Stimulated activated CD4-positive, alpha-beta T cell treated with anti-CD3 and anti-CD28 coated beads, Interleukin-2, amount 100 ng/mL, for 24 hours (primary cell): ENCODE measurements at regions not wholly inside any gene's neighbourhood (a gene's known extent, or its start where the extent isn't known, plus 50 kb on each side); places are given as distances from the start of the nearest gene placed in this dataset.

Source experiments
- DNase-seq, 2 donors: peaks; one replicate each; pipeline ENCODE4 v3.0.0-alpha.2; 2020

DNA sequence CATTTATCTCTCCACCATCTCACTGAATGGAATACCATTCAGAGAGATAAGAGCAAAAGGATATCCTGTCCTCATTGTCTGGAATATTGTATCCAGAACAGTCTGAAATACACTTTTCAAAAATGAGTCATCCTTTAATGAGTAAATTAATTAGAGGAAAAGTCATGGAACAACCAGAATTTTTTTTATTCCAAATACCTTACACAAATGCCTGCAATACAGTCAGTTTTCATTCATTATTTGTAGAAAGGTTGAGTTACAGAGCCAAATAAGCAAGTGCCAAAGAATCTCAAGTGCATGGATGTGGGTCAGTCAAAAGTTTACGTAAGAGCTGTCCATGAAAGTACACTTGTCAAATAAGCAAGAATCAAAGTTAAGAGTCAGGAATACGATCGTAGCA, 482.6 kb downstream of the IPMK start:
- no peak for DNase-seq

DNA sequence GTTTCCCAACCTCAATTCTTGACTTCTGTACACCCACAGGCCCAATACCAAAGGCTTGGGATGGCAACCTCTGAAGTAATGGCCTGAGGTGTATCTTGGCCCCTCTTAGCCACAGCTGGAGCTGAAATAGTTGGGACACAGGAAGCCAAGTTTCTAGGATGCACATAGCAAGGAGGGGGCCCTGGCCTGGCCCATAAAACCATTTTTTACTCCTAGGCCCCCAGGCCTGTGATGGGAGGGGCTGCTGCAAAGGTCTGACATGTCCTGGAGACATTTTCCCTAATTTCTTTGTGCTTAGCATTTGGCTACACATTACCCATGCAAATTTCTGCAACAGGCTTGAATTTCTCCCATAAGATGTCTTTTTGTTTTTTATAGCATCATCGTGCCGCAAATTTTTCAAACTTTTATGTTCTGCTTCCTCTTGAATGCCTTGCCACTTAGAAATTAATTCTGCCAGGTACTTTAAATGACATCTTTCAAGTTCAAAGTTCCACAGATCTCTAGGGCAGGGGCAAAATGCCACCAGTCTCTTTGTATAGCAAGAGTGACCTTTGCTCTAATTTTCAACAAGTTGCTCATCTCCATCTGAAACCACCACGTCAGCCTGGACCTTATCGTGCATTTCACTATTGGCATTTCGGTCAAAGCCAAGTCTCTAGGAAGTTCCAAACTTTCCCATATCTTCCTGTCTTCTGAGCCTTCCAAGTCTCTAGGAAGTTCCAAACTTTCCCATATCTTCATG, 490.8 kb downstream of the IPMK start:
- no peak for DNase-seq

DNA sequence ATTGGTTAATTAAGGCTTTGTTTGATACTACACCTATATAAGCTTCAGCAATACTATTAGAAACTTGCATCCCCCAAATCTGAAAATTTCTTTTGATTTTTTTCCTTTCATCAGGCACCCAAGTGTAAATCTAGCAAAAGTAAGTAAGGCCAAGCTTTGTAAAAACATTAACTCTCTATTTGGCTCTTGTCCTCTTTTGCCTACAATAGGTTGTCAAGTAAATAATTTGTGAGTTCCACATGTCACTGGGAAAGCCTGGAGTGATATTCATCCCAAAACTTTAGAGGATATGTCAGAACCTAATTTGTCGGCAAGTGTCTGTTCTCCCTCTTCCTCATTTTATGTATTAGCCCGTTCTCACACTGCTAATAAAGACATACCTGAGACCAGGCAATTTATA, 492.4 kb downstream of the IPMK start:
- no peak for DNase-seq

GRCh38 chr10:57769298-57769697, 498.4 kb downstream of the IPMK start:
- DNase-seq, result no peak

- no peak for DNase-seq
These were observed 507.9 kb downstream of the IPMK start for GRCh38 chr10:57759777-57760176.

DNA sequence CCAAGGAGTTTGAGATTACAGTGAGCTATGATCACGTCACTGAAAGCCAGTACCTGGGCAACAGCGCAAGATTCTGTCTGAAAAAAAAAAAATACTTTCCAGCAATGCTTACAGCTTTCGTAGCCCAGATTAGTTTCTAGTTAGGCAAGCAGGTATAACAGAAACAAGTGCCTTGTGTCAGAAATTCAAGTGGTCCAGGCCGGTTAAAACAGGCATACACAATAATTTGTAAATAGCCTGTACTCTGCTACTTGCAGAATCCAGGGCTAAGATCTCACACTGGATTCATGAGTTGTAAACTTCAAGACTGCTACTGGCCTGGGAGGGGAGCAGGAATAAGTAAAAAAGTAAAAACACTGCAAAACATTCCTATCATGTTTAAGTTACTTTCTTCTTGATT, 512.9 kb downstream of the IPMK start:
- no peak for DNase-seq

- DNase-seq, result no peak
These were observed 524.0 kb downstream of the IPMK start for GRCh38 chr10:57743711-57744110.

GRCh38 chr10:57741751-57742150, 525.9 kb downstream of the IPMK start:
- no peak for DNase-seq

- DNase-seq, result no peak
These were observed 544.4 kb downstream of the IPMK start for GRCh38 chr10:57723305-57723704.

DNA sequence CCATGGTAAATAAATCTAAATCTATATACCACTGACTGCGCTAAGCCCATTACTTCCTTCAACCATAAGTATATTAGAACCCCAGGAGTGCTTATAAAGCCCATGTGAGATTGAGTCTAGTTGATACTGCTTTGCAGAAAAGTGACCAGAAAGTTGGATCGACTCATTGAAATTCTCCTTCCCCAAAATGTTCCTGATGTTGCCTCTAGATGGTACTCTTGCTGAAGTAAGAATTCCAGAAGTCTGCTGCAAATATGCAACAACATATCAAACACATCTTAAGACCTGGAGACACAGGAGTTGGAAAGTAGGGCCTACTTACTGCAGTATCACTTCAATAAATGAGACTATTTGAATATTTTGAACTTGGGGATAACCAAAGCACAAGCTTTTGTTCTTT, 550.8 kb downstream of the IPMK start:
- no peak for DNase-seq

GRCh38 chr10:57715233-57715632, 552.5 kb downstream of the IPMK start:
- DNase-seq, result no peak

DNA sequence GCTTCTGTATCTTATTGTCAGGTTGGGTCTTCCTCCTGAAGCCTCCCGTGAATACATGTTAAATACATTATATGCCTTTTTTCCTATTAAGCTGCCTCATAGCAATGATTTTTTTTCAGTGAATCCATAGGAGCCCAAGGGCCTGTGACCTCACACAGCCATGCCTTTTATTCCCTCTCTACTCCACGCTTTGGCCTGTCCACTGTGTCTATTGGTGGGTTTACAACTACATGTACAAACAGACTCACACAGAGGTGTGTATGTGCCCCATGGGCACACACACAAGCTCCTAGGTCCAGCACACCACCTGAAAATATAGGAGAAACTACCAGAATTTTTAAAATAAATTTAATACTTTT, 560.4 kb downstream of the IPMK start:
- no peak for DNase-seq

DNA sequence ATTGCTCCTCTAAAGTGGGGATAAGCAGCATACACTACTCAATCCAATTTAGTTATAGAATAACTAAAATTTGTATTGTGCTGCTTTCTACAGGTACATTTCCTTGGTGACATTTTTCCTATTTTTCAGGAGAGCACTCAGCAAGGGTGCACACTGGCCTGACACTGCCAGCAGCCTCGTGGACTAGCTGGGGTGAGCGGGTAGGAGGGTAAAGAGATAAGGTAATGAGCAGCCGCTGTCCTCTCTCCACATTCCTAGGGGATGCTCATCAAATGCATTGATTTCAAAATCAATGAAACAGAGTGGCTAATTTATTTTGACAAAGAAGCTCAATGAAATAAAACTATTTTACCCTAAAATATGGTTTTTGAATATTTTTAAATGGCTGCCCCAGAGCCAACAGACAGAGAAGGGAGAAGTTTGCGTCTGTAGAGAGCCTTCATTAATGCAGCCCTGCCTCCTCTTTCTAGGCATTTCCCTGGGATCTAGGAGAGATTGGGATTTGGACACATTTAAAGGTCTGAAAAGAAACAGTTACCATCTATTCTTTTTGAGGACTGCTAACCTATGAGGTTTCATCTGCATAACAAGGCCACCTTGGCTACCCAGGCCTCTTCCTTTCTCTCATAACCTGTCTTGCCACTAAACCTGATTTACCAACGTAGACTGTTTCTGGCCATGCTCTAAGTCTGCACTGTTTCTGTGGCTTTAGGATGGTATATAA, 561.0 kb downstream of the IPMK start:
- DNase-seq, result no peak

DNA sequence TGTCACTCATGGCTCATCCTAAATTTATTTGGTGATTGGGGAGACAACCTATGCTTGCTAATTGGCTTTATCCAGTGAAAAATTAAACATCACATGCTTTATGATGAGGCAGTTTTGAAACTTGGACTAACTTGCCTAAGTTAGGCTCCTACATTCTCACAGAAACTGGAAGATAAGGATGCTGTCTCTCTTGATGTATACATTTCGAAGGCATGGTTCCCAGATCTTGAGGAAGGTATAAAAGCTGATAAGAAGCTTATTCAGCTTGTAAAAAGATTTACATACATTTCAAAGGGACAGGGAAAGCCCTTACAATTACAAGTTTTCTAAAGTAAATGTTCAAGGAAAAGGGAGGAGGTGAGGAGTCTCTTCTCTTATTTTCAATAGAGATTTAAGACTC, 561.7 kb downstream of the IPMK start:
- no peak for DNase-seq

GRCh38 chr10:57699944-57700343, 567.8 kb downstream of the IPMK start:
- no peak for DNase-seq

- no peak for DNase-seq
These were observed 571.1 kb downstream of the IPMK start for GRCh38 chr10:57696641-57697040.

GRCh38 chr10:57694956-57695608, 572.6 kb downstream of the IPMK start:
- DNase-seq, result no peak

GRCh38 chr10:57692255-57692980, 575.3 kb downstream of the IPMK start:
- no peak for DNase-seq

DNA sequence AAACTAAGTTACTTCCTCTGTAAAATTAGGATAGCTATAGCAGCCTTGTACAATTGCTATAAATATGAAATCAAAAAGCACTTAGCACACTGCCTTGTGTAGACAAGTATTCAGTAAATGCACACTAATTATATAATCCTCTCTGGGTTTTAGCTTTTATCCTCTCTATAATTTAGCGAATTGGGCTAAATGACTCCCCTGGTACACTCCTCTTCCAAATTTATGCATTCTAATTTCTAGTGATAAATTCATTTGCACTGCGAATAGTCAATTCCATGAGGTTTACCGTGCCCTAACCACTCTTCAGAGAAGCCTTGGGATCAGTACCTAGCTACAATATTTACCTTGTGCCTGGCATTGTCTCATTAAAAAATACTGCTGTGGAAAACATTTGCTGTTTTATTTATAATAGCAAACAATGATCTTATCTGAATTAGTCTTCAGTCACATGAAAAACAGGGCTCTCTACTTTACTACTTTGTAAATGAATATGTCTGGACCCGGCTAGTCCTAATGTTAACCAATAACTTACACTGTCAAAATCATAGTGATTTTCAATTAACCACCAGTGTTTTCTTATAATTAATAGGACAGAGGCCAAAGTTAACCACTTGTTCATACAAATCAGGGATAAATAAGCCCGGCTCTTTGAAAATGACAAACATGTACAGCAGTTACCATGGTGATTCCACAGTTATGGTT, 577.9 kb downstream of the IPMK start:
- no peak for DNase-seq

- DNase-seq, result no peak
These were observed 587.8 kb downstream of the IPMK start for GRCh38 chr10:57679916-57680315.

- no peak for DNase-seq
These were observed 592.6 kb downstream of the IPMK start for GRCh38 chr10:57675125-57675524.

- DNase-seq, result no peak
These were observed 594.2 kb downstream of the IPMK start for GRCh38 chr10:57673446-57673960.

DNA sequence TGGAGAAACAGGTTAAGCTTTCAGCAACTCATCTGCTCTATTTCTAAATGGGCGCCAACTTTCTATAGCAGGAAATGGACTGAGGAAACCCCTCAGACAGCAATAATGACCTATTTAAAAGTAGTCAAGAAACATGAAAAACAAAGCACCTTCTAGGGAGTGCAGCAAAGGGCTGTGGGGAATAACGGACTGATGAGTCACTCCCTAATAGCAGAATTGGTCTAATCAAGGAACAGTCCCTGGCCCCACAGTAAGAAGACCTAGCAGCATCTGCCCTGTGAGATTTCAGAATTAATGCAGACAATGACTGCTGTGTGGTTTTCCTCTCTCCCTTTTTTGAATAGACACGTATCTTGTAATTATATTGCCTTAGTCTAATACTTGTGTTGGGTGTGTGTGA, 602.9 kb downstream of the IPMK start:
- DNase-seq, result no peak
